SK-N-SH (cell line): ENCODE measurements at regions not wholly inside any gene's neighbourhood (a gene's known extent, or its start where the extent isn't known, plus 50 kb on each side); places are given as distances from the start of the nearest gene placed in this dataset.

Experiments
- CTCF ChIA-PET: fragments of 300-600, 350-600 bp; formaldehyde crosslinking; extraction: SDS; loops from one replicate; lab custom pipeline; 2021; lab: Yijun Ruan, JAX
- POLR2A ChIA-PET: fragments of 350-600 bp; sonication (Branson Sonifier 250); formaldehyde crosslinking; extraction: SDS; loops from one replicate; lab custom pipeline; 2020; ENCODE audit warnings: antibody characterized with exemption, inconsistent platforms; lab: Yijun Ruan, JAX
- DNase-seq: peaks from one replicate; pipeline ENCODE4 v3.0.0; 2012
- H2AFZ ChIP-seq: fragments of 200-600 bp; sonication (generic); 2 replicates; pipeline ENCODE4 v1.8.1; 2016; ENCODE audit warnings: antibody characterized with exemption, mild to moderate bottlenecking, low read depth
- H3F3A ChIP-seq: fragments of 200-600 bp; sonication (generic); replicated peaks from 2 replicates; pipeline ENCODE3; 2016; ENCODE audit warnings: antibody characterized with exemption, mild to moderate bottlenecking; ENCODE audit not compliant: insufficient read depth
- H3K27ac ChIP-seq, 2 experiments: fragments of 200-500 bp in 1 of 2; fragments of 200-600 bp in 1 of 2; sonication (Bioruptor generic) in 1 of 2; sonication (generic), shearing (Covaris generic) in 1 of 2; 2 replicates each; pipeline versions ENCODE4 v1.5.1 to v1.6.1; 2014 to 2016; ENCODE audit warnings: low read depth in 2 of 2, inconsistent platforms in 1 of 2, low read length in 1 of 2, mild to moderate bottlenecking in 1 of 2, mixed read lengths in 1 of 2
- H3K27me3 ChIP-seq: fragments of 200-600 bp; sonication (generic), shearing (Covaris generic); 2 replicates; pipeline ENCODE4 v1.6.1; 2016; ENCODE audit warnings: mixed run types; ENCODE audit not compliant: insufficient read depth
- H3K36me3 ChIP-seq, 2 experiments: fragments of 200-500 bp in 1 of 2; fragments of 200-600 bp in 1 of 2; sonication (Bioruptor generic) in 1 of 2; sonication (generic) in 1 of 2; replicated peaks in 1 of 2; 2 replicates each; pipeline versions ENCODE3 to v1.5.1; 2014 to 2016; ENCODE audit warnings: low read length in 1 of 2, mild to moderate bottlenecking in 1 of 2; ENCODE audit not compliant: insufficient read depth in 2 of 2, control insufficient read depth in 1 of 2
- H3K4me1 ChIP-seq, 2 experiments: fragments of 200-500 bp in 1 of 2; fragments of 200-600 bp in 1 of 2; sonication (Bioruptor generic) in 1 of 2; sonication (generic), shearing (Covaris generic) in 1 of 2; 2 replicates each; pipeline versions ENCODE4 v1.5.1 to v1.6.1; 2014 to 2016; ENCODE audit warnings: low read depth in 1 of 2, low read length in 1 of 2, mixed run types in 1 of 2; ENCODE audit not compliant: insufficient read depth in 2 of 2, control insufficient read depth in 1 of 2
- H3K4me2 ChIP-seq: fragments of 200-600 bp; sonication (generic), shearing (Covaris generic); 2 replicates; pipeline ENCODE4 v1.6.1; 2017; ENCODE audit warnings: mixed run types
- H3K4me3 ChIP-seq, 2 experiments: fragments of 200-500 bp in 1 of 2; fragments of 200-600 bp in 1 of 2; sonication (Bioruptor generic) in 1 of 2; sonication (generic), shearing (Covaris generic) in 1 of 2; 2 replicates each; pipeline versions ENCODE4 v1.5.1 to v1.8.1; 2014 to 2016; ENCODE audit warnings: low read depth in 2 of 2, inconsistent platforms in 1 of 2, low read length in 1 of 2, mild to moderate bottlenecking in 1 of 2, mixed read lengths in 1 of 2, moderate library complexity in 1 of 2
- H3K79me2 ChIP-seq: fragments of 200-600 bp; sonication (generic); 2 replicates; pipeline ENCODE4 v1.8.1; 2017; ENCODE audit warnings: mild to moderate bottlenecking; ENCODE audit not compliant: insufficient read depth
- H3K9ac ChIP-seq: fragments of 200-600 bp; sonication (generic); 2 replicates; pipeline ENCODE4 v1.6.1; 2017; ENCODE audit warnings: mixed run types
- H3K9me2 ChIP-seq: fragments of 200-600 bp; sonication (generic); 2 replicates; pipeline ENCODE4 v1.6.1; 2017; ENCODE audit warnings: mixed run types
- H3K9me3 ChIP-seq: fragments of 200-600 bp; sonication (generic); 2 replicates; pipeline ENCODE4 v1.6.1; 2017; ENCODE audit warnings: mixed run types, mild to moderate bottlenecking, moderate library complexity
- H4K20me1 ChIP-seq: fragments of 200-600 bp; sonication (generic); 2 replicates; pipeline ENCODE4 v1.6.1; 2017; ENCODE audit warnings: mild to moderate bottlenecking, mixed run types; ENCODE audit not compliant: insufficient read depth
- ELF1 ChIP-seq: IDR thresholded peaks from 2 replicates; pipeline ENCODE4 v1.4.0; 2012
- EP300 ChIP-seq, 2 experiments: IDR thresholded peaks; 2 replicates each; pipeline versions ENCODE4 v1.4.0 to v1.6.1; 2012; ENCODE audit warnings: borderline replicate concordance in 1 of 2, low read depth in 1 of 2, low read length in 1 of 2
- EZH2phosphoT487 ChIP-seq: fragments of 200-600 bp; sonication (generic); IDR thresholded peaks from 2 replicates; pipeline ENCODE4 v1.6.1; 2017; ENCODE audit warnings: low read depth, mixed run types, mild to moderate bottlenecking, antibody characterized with exemption, moderate library complexity, borderline replicate concordance
- FOSL2 ChIP-seq: IDR thresholded peaks from 2 replicates; pipeline ENCODE4 v1.4.0; 2012; ENCODE audit warnings: low read depth, mild to moderate bottlenecking, moderate library complexity, borderline replicate concordance
- FOXJ3 ChIP-seq: sonication (generic); formaldehyde crosslinking; IDR thresholded peaks from 2 replicates; pipeline ENCODE4 v1.5.1; 2020; ENCODE audit warnings: mild to moderate bottlenecking, missing genetic modification reagents
- FOXM1 ChIP-seq: IDR thresholded peaks from 2 replicates; pipeline ENCODE4 v1.4.0; 2012; ENCODE audit warnings: low read depth, mild to moderate bottlenecking
- GABPA ChIP-seq: IDR thresholded peaks from 2 replicates; pipeline ENCODE4 v1.4.0; 2012; ENCODE audit warnings: low read depth, mild to moderate bottlenecking
- GATA2 ChIP-seq: sonication (generic); formaldehyde crosslinking; IDR thresholded peaks from 2 replicates; pipeline ENCODE4 v1.5.0; 2020; ENCODE audit warnings: mild to moderate bottlenecking, missing genetic modification reagents
- JUND ChIP-seq: IDR thresholded peaks from 2 replicates; pipeline ENCODE4 v1.4.0; 2012
- MEF2A ChIP-seq: IDR thresholded peaks from 2 replicates; pipeline ENCODE4 v1.4.0; 2012; ENCODE audit warnings: low read depth, borderline replicate concordance
- MXI1 ChIP-seq: IDR thresholded peaks from 2 replicates; pipeline ENCODE4 v1.6.1; 2012; ENCODE audit warnings: mild to moderate bottlenecking, low read depth, low read length, improper control_type of control experiment
- NFIC ChIP-seq: IDR thresholded peaks from 2 replicates; pipeline ENCODE4 v1.4.0; 2012; ENCODE audit warnings: borderline replicate concordance
- POLR2AphosphoS5 ChIP-seq: IDR thresholded peaks from 2 replicates; pipeline ENCODE4 v1.6.1; 2012; ENCODE audit warnings: low read depth, low read length
- RCOR1 ChIP-seq: fragments of 150-350 bp; IDR thresholded peaks from 2 replicates; pipeline ENCODE4 v1.6.1; 2017; ENCODE audit warnings: antibody characterized with exemption, low read length
- RFX5 ChIP-seq: IDR thresholded peaks from 2 replicates; pipeline ENCODE4 v1.6.1; 2012; ENCODE audit warnings: mild to moderate bottlenecking, improper control_type of control experiment, low read length
- RXRA ChIP-seq: IDR thresholded peaks from 2 replicates; pipeline ENCODE4 v1.4.0; 2012; ENCODE audit warnings: low read depth, mild to moderate bottlenecking, borderline replicate concordance
- SIN3A ChIP-seq: IDR thresholded peaks from 2 replicates; pipeline ENCODE4 v1.6.1; 2012; ENCODE audit warnings: low read depth, mild to moderate bottlenecking, low read length, moderate library complexity, borderline replicate concordance
- SMC3 ChIP-seq: IDR thresholded peaks from 2 replicates; pipeline ENCODE4 v1.6.1; 2012; ENCODE audit warnings: low read depth, low read length, improper control_type of control experiment
- TCF12 ChIP-seq: IDR thresholded peaks from 2 replicates; pipeline ENCODE4 v1.4.0; 2012
- TEAD4 ChIP-seq: IDR thresholded peaks from 2 replicates; pipeline ENCODE4 v1.4.0; 2012; ENCODE audit warnings: mild to moderate bottlenecking, borderline replicate concordance; ENCODE audit not compliant: insufficient read depth
- YY1 ChIP-seq: IDR thresholded peaks from 2 replicates; pipeline ENCODE4 v1.4.0; 2012; ENCODE audit warnings: low read depth, mild to moderate bottlenecking
- WGBS: methylation state at CpG from one replicate; pipeline ENCODE4 v1.1.6; 2017; ENCODE audit warnings: low lambda C conversion rate; 5-methylcytosine and 5-hydroxymethylcytosine counted together
- TF ChIP-seq, protein P1 (sequence below): IDR thresholded peaks from 2 replicates; pipeline ENCODE4; 2012
- TF ChIP-seq, protein P2 (sequence below): IDR thresholded peaks from 2 replicates; pipeline ENCODE4 v1.4.0; 2012; ENCODE audit warnings: low read depth
- TF ChIP-seq, protein P3 (sequence below): IDR thresholded peaks from 2 replicates; pipeline ENCODE4 v1.4.0; 2012; ENCODE audit warnings: low read depth, borderline replicate concordance
- TF ChIP-seq, protein P4 (sequence below): fragments of 150-350 bp; IDR thresholded peaks from 2 replicates; pipeline ENCODE4 v1.6.1; 2016; ENCODE audit warnings: mild to moderate bottlenecking, low read depth, low read length
- TF ChIP-seq, protein P5 (sequence below): IDR thresholded peaks from 2 replicates; pipeline ENCODE4 v1.4.0; 2012; ENCODE audit warnings: low read depth, borderline replicate concordance
- TF ChIP-seq, protein P6 (sequence below): fragments of 200-600 bp; sonication (generic); IDR thresholded peaks from 2 replicates; pipeline ENCODE4 v1.6.1; 2017; ENCODE audit warnings: antibody characterized with exemption, mild to moderate bottlenecking, moderate library complexity

DNA sequence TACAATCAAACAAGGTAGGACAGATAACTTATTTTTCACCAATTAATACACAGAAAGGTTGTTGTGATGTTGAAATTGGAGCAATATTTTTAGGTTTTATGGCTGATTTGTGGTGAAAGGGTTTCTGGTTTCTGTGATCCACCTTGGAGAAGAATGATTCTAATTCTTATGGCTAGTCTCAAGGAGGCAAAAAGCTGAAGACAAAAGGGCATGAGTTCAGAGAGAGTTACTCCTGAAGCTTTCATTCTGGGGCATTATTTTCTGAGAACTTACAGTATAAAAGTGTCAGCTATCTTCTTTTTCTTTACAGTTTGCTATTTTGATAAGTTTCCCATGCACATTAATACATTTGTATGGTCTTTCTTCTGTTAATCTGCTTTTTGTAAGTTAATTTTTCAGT, 372.4 kb upstream of the CCDC179 start (continued):
- TF ChIP-seq NFIC (no peak), GATA2 (no peak), EZH2phosphoT487 (no peak), SIN3A (no peak), SMC3 (no peak)

DNA sequence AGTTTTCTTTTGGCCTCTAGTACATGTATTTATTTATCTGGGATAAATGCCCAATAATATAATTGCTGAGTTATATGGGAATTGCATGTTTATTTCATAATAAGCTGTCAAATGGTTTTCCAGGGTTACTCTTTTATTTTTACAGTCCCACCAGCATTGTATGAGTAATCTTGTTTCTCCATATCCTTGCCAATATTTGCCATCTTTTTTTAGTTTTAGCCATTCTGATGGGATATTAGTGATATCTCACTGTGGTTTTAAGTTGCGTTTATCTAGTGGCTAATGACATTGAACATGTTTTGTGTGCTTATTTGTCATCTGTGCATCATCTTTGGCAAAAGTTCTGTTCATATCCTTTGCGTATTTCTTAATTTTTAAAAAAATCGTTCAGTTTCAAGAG, 372.8 kb upstream of the CCDC179 start:
- no peaks in the 10 kb centered on the region for H4K20me1 ChIP-seq
- no peaks in the 10 kb centered on the region for H3K36me3 ChIP-seq
- ChIA-PET POLR2A (no interaction called here), CTCF (no interaction called here)
- H3K9me3 ChIP-seq, result no peaks in the 10 kb centered on the region
- peak overlapping the region; percentile 22; the same call in 1 of the 2 replicates for H3K4me2 ChIP-seq
- no peaks in the 10 kb centered on the region; a peak in 2 of 4 replicates for H3K4me1 ChIP-seq
- 13% methylated on average over 3 of the region's 3 CpGs for WGBS
- H3K27ac ChIP-seq, result peak overlapping the region in 1 of 2 experiments; percentile 86; a peak in 2 of 4 replicates
- peaks cover 13% of the 10 kb centered on the region for H3F3A ChIP-seq
- H3K27me3 ChIP-seq, result no peaks in the 10 kb centered on the region
- DNase-seq, result no peak
- no peak overlapping the region for H3K4me3 ChIP-seq
- H3K9me2 ChIP-seq, result no peaks in the 10 kb centered on the region
- no peak overlapping the region for H2AFZ ChIP-seq
- no peak overlapping the region for H3K9ac ChIP-seq
- no peaks in the 10 kb centered on the region for H3K79me2 ChIP-seq
- TF ChIP-seq, protein P1, sequence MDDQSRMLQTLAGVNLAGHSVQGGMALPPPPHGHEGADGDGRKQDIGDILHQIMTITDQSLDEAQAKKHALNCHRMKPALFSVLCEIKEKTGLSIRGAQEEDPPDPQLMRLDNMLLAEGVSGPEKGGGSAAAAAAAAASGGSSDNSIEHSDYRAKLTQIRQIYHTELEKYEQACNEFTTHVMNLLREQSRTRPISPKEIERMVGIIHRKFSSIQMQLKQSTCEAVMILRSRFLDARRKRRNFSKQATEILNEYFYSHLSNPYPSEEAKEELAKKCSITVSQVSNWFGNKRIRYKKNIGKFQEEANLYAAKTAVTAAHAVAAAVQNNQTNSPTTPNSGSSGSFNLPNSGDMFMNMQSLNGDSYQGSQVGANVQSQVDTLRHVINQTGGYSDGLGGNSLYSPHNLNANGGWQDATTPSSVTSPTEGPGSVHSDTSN, result peak; percentile 72
- no peak for TF ChIP-seq ELF1
- no peak for TF ChIP-seq FOXJ3 (CRISPR knock-in tag)
- no peak for TF ChIP-seq RCOR1
- no peak for TF ChIP-seq SIN3A
- no peak for TF ChIP-seq RFX5
- TF ChIP-seq MXI1, result no peak
- peak; percentile 74 for TF ChIP-seq NFIC
- peak in 1 of 2 experiments; percentile 62; a peak in 2 of 4 replicates for TF ChIP-seq EP300 (IDR thresholded peaks at IDR 0.05; ENCODE audit: borderline replicate concordance in 1 of 2, low read depth in 1 of 2, low read length in 1 of 2)
- peak; percentile 87 for TF ChIP-seq TCF12
- TF ChIP-seq SMC3, result no peak
- TF ChIP-seq JUND, result peak; percentile 59
- TF ChIP-seq GABPA, result no peak
- TF ChIP-seq TEAD4, result peak; percentile 26; the same call in 1 of the 2 replicates
- TF ChIP-seq, protein P2, sequence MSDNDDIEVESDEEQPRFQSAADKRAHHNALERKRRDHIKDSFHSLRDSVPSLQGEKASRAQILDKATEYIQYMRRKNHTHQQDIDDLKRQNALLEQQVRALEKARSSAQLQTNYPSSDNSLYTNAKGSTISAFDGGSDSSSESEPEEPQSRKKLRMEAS, result no peak
- 0 out of 2 replicates have a peak, but pooled peaks have one; percentile 20 for TF ChIP-seq POLR2AphosphoS5
- peak; percentile 15; the same call in 1 of the 2 replicates for TF ChIP-seq FOXM1
- no peak for TF ChIP-seq FOSL2
- TF ChIP-seq YY1, result no peak
- TF ChIP-seq, protein P3, sequence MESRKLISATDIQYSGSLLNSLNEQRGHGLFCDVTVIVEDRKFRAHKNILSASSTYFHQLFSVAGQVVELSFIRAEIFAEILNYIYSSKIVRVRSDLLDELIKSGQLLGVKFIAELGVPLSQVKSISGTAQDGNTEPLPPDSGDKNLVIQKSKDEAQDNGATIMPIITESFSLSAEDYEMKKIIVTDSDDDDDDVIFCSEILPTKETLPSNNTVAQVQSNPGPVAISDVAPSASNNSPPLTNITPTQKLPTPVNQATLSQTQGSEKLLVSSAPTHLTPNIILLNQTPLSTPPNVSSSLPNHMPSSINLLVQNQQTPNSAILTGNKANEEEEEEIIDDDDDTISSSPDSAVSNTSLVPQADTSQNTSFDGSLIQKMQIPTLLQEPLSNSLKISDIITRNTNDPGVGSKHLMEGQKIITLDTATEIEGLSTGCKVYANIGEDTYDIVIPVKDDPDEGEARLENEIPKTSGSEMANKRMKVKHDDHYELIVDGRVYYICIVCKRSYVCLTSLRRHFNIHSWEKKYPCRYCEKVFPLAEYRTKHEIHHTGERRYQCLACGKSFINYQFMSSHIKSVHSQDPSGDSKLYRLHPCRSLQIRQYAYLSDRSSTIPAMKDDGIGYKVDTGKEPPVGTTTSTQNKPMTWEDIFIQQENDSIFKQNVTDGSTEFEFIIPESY, result no peak
- TF ChIP-seq RXRA, result no peak
- TF ChIP-seq, protein P4, sequence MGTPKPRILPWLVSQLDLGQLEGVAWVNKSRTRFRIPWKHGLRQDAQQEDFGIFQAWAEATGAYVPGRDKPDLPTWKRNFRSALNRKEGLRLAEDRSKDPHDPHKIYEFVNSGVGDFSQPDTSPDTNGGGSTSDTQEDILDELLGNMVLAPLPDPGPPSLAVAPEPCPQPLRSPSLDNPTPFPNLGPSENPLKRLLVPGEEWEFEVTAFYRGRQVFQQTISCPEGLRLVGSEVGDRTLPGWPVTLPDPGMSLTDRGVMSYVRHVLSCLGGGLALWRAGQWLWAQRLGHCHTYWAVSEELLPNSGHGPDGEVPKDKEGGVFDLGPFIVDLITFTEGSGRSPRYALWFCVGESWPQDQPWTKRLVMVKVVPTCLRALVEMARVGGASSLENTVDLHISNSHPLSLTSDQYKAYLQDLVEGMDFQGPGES, result no peak
- 0 out of 2 replicates have a peak, but pooled peaks have one; percentile 15 for TF ChIP-seq MEF2A
- TF ChIP-seq, protein P5, sequence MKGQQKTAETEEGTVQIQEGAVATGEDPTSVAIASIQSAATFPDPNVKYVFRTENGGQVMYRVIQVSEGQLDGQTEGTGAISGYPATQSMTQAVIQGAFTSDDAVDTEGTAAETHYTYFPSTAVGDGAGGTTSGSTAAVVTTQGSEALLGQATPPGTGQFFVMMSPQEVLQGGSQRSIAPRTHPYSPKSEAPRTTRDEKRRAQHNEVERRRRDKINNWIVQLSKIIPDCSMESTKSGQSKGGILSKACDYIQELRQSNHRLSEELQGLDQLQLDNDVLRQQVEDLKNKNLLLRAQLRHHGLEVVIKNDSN, result no peak
- no peak for TF ChIP-seq EZH2phosphoT487
- TF ChIP-seq, protein P6, sequence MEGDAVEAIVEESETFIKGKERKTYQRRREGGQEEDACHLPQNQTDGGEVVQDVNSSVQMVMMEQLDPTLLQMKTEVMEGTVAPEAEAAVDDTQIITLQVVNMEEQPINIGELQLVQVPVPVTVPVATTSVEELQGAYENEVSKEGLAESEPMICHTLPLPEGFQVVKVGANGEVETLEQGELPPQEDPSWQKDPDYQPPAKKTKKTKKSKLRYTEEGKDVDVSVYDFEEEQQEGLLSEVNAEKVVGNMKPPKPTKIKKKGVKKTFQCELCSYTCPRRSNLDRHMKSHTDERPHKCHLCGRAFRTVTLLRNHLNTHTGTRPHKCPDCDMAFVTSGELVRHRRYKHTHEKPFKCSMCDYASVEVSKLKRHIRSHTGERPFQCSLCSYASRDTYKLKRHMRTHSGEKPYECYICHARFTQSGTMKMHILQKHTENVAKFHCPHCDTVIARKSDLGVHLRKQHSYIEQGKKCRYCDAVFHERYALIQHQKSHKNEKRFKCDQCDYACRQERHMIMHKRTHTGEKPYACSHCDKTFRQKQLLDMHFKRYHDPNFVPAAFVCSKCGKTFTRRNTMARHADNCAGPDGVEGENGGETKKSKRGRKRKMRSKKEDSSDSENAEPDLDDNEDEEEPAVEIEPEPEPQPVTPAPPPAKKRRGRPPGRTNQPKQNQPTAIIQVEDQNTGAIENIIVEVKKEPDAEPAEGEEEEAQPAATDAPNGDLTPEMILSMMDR, result no peak
